Endothelial cell of umbilical vein (primary cell): ENCODE measurements at regions not wholly inside any gene's neighbourhood (a gene's known extent, or its start where the extent isn't known, plus 50 kb on each side); places are given as distances from the start of the nearest gene placed in this dataset.
"Not testable (repeated sequence)": the region's sequence is repeated elsewhere in the genome, so short reads cannot be mapped to it uniquely, and the experiment has no call there.

Experiments used
- CTCF ChIP-seq, 2 donors: IDR thresholded peaks; 1 replicate in 1 of 2; 2 replicates in 1 of 2; pipeline ENCODE4 v1.5.1; 2011; ENCODE audit warnings: low read length in 2 of 2, mild to moderate bottlenecking in 2 of 2, moderate library complexity in 2 of 2, control low read depth in 1 of 2, inconsistent platforms in 1 of 2, low read depth in 1 of 2; ENCODE audit not compliant: insufficient read depth in 1 of 2; ENCODE audit errors: extremely low read depth in 1 of 2
- EZH2 ChIP-seq: IDR thresholded peaks from 2 replicates; pipeline ENCODE4 v1.6.1; 2012; ENCODE audit warnings: borderline replicate concordance, low read depth, mild to moderate bottlenecking, moderate library complexity, low read length, inconsistent platforms; ENCODE audit not compliant: severe bottlenecking
- FOS ChIP-seq: IDR thresholded peaks from 2 replicates; pipeline ENCODE4 v1.6.1; 2011; ENCODE audit warnings: mild to moderate bottlenecking, low read length, moderate library complexity, borderline replicate concordance; ENCODE audit not compliant: insufficient read depth
- GATA2 ChIP-seq: IDR thresholded peaks from 2 replicates; pipeline ENCODE4 v1.7.0; 2011; ENCODE audit warnings: low read depth, mild to moderate bottlenecking, moderate library complexity, mixed read lengths, low read length; ENCODE audit not compliant: insufficient read length, insufficient read depth
- JUN ChIP-seq: IDR thresholded peaks from 2 replicates; pipeline ENCODE4 v1.6.1; 2011; ENCODE audit warnings: borderline replicate concordance, low read depth; ENCODE audit not compliant: insufficient read length, insufficient read depth
- MAX ChIP-seq: IDR thresholded peaks from 2 replicates; pipeline ENCODE4 v1.6.1; 2011; ENCODE audit not compliant: insufficient read depth, insufficient read length
- MYC ChIP-seq: IDR thresholded peaks from one replicate; pipeline ENCODE4 v1.6.1; 2011; ENCODE audit warnings: mild to moderate bottlenecking, low read depth, low read length
- POLR2A ChIP-seq: IDR thresholded peaks from 2 replicates; pipeline ENCODE4 v1.6.1; 2012; ENCODE audit warnings: low read depth, mild to moderate bottlenecking, control low read depth, low read length
- POLR2AphosphoS5 ChIP-seq: IDR thresholded peaks from 2 replicates; pipeline ENCODE4 v1.6.1; 2012; ENCODE audit warnings: low read depth, mild to moderate bottlenecking, control low read depth, low read length, moderate library complexity; ENCODE audit not compliant: insufficient read depth

- TF ChIP-seq CTCF (IDR thresholded peaks at IDR 0.05; ENCODE audit: extremely low read depth in 1 of 2, insufficient read depth in 1 of 2, low read depth in 1 of 2, low read length in 2 of 2); POLR2A; POLR2AphosphoS5; EZH2; MAX; GATA2; MYC; JUN; FOS: not testable (repeated sequence)
Measured at GRCh38 chr9:25801989-25802388, 123.7 kb upstream of the TUSC1 start.
